HFFc6 (cell line): ENCODE measurements at regions not wholly inside any gene's neighbourhood (a gene's known extent, or its start where the extent isn't known, plus 50 kb on each side); places are given as distances from the start of the nearest gene placed in this dataset.

Experiments
- DNase-seq: peaks from one replicate; pipeline ENCODE4 v3.0.0-alpha.2; 2018
- H3K27ac Mint-ChIP-seq: 2 replicates; pipeline ENCODE4 v1.8.0; 2020; ENCODE audit warnings: mild to moderate bottlenecking, mixed read lengths
- H3K27me3 Mint-ChIP-seq: 2 replicates; pipeline ENCODE4 v1.8.0; 2021; ENCODE audit warnings: mild to moderate bottlenecking, moderate library complexity, mixed read lengths; ENCODE audit not compliant: insufficient read depth
- H3K36me3 Mint-ChIP-seq: 2 replicates; pipeline ENCODE4 v1.8.0; 2021; ENCODE audit warnings: low read depth, mixed read lengths
- H3K4me1 Mint-ChIP-seq: 2 replicates; pipeline ENCODE4 v1.8.0; 2020; ENCODE audit warnings: low read depth, mixed read lengths
- H3K4me3 Mint-ChIP-seq: 2 replicates; pipeline ENCODE4 v1.8.0; 2020; ENCODE audit warnings: mild to moderate bottlenecking, moderate library complexity, mixed read lengths
- H3K9me3 Mint-ChIP-seq: 2 replicates; pipeline ENCODE4 v1.8.0; 2020; ENCODE audit warnings: mild to moderate bottlenecking, mixed read lengths
- CTCF ChIP-seq: fragments of 200-600 bp; sonication (generic); IDR thresholded peaks from 2 replicates; pipeline ENCODE4 v1.5.0; 2021; ENCODE audit warnings: antibody characterized with exemption, mild to moderate bottlenecking

DNA sequence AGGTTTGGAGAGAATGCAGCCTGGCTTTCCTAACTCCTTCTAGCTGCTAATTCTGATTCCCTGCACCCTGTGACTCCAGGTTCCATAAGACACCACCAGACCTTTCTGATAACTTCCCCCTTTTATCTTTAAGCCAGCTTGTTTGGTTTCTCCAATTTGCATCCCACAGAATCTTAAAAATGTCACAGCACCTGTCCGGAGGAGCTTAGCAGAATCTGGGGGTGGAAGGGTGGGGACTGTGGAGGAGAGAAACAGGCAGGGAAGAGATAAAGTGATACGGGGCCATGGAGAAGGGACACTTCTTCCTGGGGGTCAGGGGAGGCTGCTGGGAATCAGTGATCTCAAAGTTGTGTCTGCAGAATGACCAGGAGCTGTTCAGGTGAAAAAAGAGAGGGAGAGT, 59.4 kb downstream of the FOXL1 start:
- H3K27me3 Mint-ChIP-seq = no peaks in the 10 kb centered on the region; the same call in 1 of the 2 replicates
- TF ChIP-seq CTCF = no peak
- H3K4me1 Mint-ChIP-seq = peaks cover 33% of the 10 kb centered on the region

GRCh38 chr16:86638642-86639041, 60.3 kb downstream of the FOXL1 start:
- Mint-ChIP-seq H3K36me3 (no peaks in the 10 kb centered on the region), H3K27ac (no peak overlapping the region), H3K4me1 (peaks cover 31% of the 10 kb centered on the region), H3K4me3 (no peak overlapping the region), H3K9me3 (no peaks in the 10 kb centered on the region; the same call in 1 of the 2 replicates), H3K27me3 (no peaks in the 10 kb centered on the region; the same call in 1 of the 2 replicates)
- TF ChIP-seq CTCF = no peak
- no peak for DNase-seq

More for the DNA sequence above, 59.4 kb downstream of the FOXL1 start:
- Mint-ChIP-seq H3K36me3 (peaks cover 5% of the 10 kb centered on the region), H3K27ac (no peak overlapping the region), H3K4me3 (no peak overlapping the region), H3K9me3 (no peaks in the 10 kb centered on the region; the same call in 1 of the 2 replicates)
- DNase-seq = no peak

GRCh38 chr16:86639354-86639753, 61.0 kb downstream of the FOXL1 start:
- no peak overlapping the region for H3K27ac Mint-ChIP-seq
- DNase-seq = no peak
- no peaks in the 10 kb centered on the region; the same call in 1 of the 2 replicates for H3K27me3 Mint-ChIP-seq
- H3K9me3 Mint-ChIP-seq = no peaks in the 10 kb centered on the region; the same call in 1 of the 2 replicates
- peaks cover 24% of the 10 kb centered on the region for H3K4me1 Mint-ChIP-seq
- H3K36me3 Mint-ChIP-seq = no peaks in the 10 kb centered on the region
- TF ChIP-seq CTCF = no peak
- H3K4me3 Mint-ChIP-seq = no peak overlapping the region

GRCh38 chr16:86640265-86640843, 62.0 kb downstream of the FOXL1 start:
- Mint-ChIP-seq H3K27me3 (no peaks in the 10 kb centered on the region; the same call in 1 of the 2 replicates), H3K36me3 (no peaks in the 10 kb centered on the region), H3K27ac (no peak overlapping the region), H3K4me3 (no peak overlapping the region), H3K9me3 (no peaks in the 10 kb centered on the region; the same call in 1 of the 2 replicates), H3K4me1 (peaks cover 14% of the 10 kb centered on the region)
- TF ChIP-seq CTCF = no peak
- no peak for DNase-seq

- no peak for DNase-seq
- Mint-ChIP-seq H3K27me3 (no peaks in the 10 kb centered on the region; the same call in 1 of the 2 replicates), H3K9me3 (peaks cover 2% of the 10 kb centered on the region), H3K4me3 (no peak overlapping the region), H3K36me3 (peaks cover 6% of the 10 kb centered on the region), H3K27ac (no peak overlapping the region), H3K4me1 (peaks cover 7% of the 10 kb centered on the region; the same call in 1 of the 2 replicates)
- no peak for TF ChIP-seq CTCF
Observed at GRCh38 chr16:86642087-86642486, 63.7 kb downstream of the FOXL1 start.
